OCI-LY7 (cell line): ENCODE measurements at regions not wholly inside any gene's neighbourhood (a gene's known extent, or its start where the extent isn't known, plus 50 kb on each side); places are given as distances from the start of the nearest gene placed in this dataset.

ENCODE experiments used
- CTCF ChIP-seq: fragments of 200-600 bp; sonication (generic); conservative IDR thresholded peaks from 2 replicates; pipeline ENCODE4 v1.5.1; 2014; ENCODE audit warnings: mild to moderate bottlenecking, antibody characterized with exemption, low read length, moderate library complexity, mixed read lengths
- EZH2phosphoT487 ChIP-seq: fragments of 200-600 bp; sonication (generic); IDR thresholded peaks from 2 replicates; pipeline ENCODE4 v1.6.1; 2018; ENCODE audit warnings: low read depth, borderline replicate concordance, mild to moderate bottlenecking, mixed run types, antibody characterized with exemption, low read length, moderate library complexity, mixed read lengths

GRCh38 chr2:220779931-220780330 lies 792.2 kb downstream of the EPHA4 start:
- TF ChIP-seq CTCF: no peak
- no peak for TF ChIP-seq EZH2phosphoT487
